T-helper 1 cell treated with Interleukin-12 subunit alpha and Interleukin-12 subunit beta and Interleukin-4 antibody, amounts not matched to agents 30 μg/mL and 1 μg/mL, for 36 hours (primary cell): ENCODE measurements at regions not wholly inside any gene's neighbourhood (a gene's known extent, or its start where the extent isn't known, plus 50 kb on each side); places are given as distances from the start of the nearest gene placed in this dataset.
"Not testable (repeated sequence)": the region's sequence is repeated elsewhere in the genome, so short reads cannot be mapped to it uniquely, and the experiment has no call there.

Experiments used
- H3K27ac Mint-ChIP-seq: one replicate; pipeline ENCODE4 v1.8.0; 2021; ENCODE audit warnings: mild to moderate bottlenecking, mixed read lengths
- H3K27me3 Mint-ChIP-seq: one replicate; pipeline ENCODE4 v1.8.0; 2021; ENCODE audit warnings: low read depth, mixed read lengths
- H3K36me3 Mint-ChIP-seq: one replicate; pipeline ENCODE4 v1.8.0; 2021; ENCODE audit warnings: low read depth, mixed read lengths
- H3K4me1 Mint-ChIP-seq: one replicate; pipeline ENCODE4 v1.8.0; 2021; ENCODE audit warnings: low read depth, mixed read lengths
- H3K4me3 Mint-ChIP-seq: one replicate; pipeline ENCODE4 v1.8.0; 2021; ENCODE audit warnings: mild to moderate bottlenecking, moderate library complexity, mixed read lengths
- H3K9me3 Mint-ChIP-seq: one replicate; pipeline ENCODE4 v1.8.0; 2021; ENCODE audit warnings: mixed read lengths

DNA sequence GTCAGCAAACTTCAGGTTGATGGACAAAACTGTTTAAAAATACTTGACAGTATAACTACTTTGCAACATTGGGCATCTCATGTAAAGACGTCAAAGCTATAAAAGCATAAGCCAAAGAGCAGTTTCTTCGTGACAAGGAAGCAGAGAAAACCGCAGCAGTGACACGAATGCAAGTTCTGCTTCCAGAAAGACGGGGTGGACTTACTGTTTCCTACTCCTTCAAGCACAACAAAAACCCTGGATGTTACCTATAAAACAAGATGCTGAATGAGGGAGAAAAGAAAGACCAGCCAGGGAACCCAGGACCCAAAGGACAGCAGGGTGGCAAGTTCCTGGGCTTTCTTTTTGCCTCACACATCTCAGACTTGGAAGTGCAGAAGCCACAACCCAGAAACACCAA lies 98.0 kb downstream of the DLL1 start:
- peaks cover 40% of the 10 kb centered on the region for H3K9me3 Mint-ChIP-seq
- no peak overlapping the region for H3K27ac Mint-ChIP-seq
- no peaks in the 10 kb centered on the region for H3K4me1 Mint-ChIP-seq
- peaks cover 3% of the 10 kb centered on the region for H3K36me3 Mint-ChIP-seq
- H3K4me3 Mint-ChIP-seq, result no peak overlapping the region
- peaks cover 9% of the 10 kb centered on the region for H3K27me3 Mint-ChIP-seq

DNA sequence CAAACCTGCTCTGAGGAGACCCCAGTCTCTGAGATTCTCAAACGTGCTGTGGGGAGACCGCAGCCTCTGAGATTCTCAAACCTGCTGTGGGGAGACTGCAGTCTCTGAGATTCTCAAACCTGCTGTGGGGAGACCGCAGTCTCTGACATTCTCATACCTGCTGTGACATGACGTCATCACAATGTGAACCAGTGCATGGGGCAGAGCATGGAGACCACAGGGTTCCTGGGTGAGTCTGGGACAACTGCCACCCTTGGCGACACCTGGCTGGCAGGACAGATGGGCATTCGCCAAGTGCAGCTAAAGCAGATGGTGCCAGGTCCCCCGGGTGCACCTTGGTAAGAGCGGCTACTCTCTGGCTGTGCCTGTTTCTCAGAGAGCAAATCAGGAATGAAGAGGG lies 98.8 kb downstream of the DLL1 start:
- H3K27ac Mint-ChIP-seq, H3K4me3 Mint-ChIP-seq: not testable (repeated sequence)

DNA sequence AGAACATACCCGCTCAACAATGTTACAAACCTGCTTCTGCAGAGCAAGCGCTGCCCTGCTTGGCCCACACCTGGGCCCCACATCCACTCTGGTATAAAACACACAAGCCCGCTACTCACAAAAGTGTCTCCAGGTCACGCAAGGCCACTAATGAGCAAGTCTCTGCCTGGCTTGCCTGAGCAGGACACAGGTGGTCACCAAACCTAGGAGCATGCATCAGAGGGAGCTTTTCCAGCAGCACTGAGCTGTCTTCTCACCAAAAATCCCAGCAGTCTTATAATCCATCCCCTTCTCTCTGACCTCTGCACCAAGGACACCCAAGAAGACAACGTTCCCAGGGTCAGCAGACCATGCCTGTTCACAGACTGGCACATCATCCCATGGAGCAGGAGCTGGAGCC lies 100.8 kb downstream of the DLL1 start:
- H3K4me1 Mint-ChIP-seq, result no peaks in the 10 kb centered on the region
- no peak overlapping the region for H3K27ac Mint-ChIP-seq
- H3K27me3 Mint-ChIP-seq, result peaks cover 4% of the 10 kb centered on the region
- H3K36me3 Mint-ChIP-seq, result no peaks in the 10 kb centered on the region
- no peak overlapping the region for H3K4me3 Mint-ChIP-seq
- peaks cover 14% of the 10 kb centered on the region for H3K9me3 Mint-ChIP-seq

More for the DNA sequence above, 98.8 kb downstream of the DLL1 start:
- not testable (repeated sequence) for H3K4me1 Mint-ChIP-seq, H3K36me3 Mint-ChIP-seq, H3K27me3 Mint-ChIP-seq
- H3K9me3 Mint-ChIP-seq, result peaks cover 34% of the 10 kb centered on the region

DNA sequence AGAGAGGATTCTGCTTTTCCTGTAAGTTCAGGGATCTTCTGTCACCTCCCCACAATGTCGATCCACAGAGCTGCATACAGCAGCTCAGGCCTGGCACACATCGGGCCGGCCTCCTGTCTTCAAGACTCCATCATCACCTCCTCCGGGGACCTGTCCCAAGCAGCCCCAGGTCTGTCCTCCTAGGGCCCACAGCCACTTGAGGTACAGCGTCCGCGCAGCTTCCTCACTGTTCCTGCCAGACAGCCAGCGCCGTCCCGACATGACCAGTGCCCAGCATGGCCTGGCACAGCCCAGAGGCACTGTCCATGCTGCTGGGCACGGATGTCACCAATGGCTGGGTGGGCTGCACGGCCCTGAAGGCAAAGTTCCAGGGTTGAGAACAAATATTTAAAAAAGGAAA lies 101.6 kb downstream of the DLL1 start:
- H3K4me1 Mint-ChIP-seq, result no peaks in the 10 kb centered on the region
- peaks cover 4% of the 10 kb centered on the region for H3K27me3 Mint-ChIP-seq
- H3K9me3 Mint-ChIP-seq, result peaks cover 8% of the 10 kb centered on the region
- H3K4me3 Mint-ChIP-seq, result no peak overlapping the region
- no peaks in the 10 kb centered on the region for H3K36me3 Mint-ChIP-seq
- H3K27ac Mint-ChIP-seq, result no peak overlapping the region

DNA sequence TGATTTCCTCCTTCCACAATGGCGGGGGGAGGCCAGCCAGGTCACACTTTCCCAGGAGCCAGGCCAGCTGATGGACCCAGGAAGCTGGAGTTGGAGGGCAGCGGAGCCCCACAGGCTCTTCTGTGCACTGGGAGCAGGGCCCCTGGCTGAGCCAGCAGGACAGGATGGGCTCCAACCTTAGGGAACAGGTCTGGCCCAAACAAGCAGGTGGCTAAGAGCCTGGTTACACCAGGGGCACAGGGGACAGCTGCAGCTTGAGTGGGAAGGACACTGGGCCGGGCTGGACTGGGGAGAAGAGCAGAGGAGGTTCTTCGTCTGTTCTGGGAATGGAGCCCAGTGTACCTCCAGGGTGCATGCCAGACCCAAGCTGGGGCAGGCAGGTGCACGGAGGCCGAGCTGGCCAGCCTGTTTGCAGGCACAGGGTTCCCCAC lies 102.3 kb downstream of the DLL1 start:
- H3K36me3 Mint-ChIP-seq, result peaks cover 1% of the 10 kb centered on the region
- H3K4me1 Mint-ChIP-seq, result no peaks in the 10 kb centered on the region
- peaks cover 4% of the 10 kb centered on the region for H3K9me3 Mint-ChIP-seq
- H3K27me3 Mint-ChIP-seq, result peaks cover under 1% of the 10 kb centered on the region
- no peak overlapping the region for H3K4me3 Mint-ChIP-seq
- H3K27ac Mint-ChIP-seq, result no peak overlapping the region

DNA sequence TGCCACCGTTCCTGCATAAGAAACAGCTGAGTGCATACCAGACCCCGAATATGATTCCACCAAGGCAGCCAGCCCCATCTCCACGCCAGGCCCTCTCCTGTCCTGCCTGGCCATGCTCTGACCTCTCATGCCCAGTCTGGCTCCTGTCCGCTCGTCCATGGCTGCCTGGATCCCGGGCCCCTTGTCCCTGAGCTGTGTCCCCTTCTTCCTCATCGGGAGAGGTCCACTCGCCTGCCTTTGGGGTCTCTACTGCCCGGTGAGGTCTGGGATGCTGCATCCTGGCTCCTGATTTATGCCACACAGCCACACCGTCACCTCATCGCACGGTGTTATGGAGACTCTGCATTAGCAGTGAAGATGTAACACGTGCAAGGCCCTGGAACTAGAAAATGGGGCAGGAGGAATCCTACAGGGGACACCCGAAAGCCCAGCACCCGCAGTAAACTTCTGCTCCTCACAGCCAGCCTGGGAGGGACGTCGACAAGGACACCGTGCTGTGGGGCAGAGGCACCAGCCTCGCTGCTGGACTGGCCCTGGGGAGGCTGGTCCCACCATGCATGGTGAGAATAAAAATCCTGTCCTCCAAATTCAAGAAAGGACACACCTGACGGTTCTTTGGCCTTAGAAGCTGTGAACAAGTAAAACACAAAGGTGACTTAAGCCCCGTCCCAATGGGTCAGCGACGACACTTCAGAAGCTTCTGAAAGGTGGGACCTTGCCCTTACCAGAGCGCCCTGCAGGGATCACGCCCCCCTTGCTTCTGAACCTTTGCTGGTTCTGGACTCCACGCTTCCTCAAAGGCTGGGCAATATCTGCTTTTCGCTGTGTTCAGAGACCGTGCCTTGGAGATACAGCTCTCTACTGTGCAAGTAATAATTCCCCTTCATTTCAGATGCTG lies 103.0 kb downstream of the DLL1 start:
- no peak overlapping the region for H3K27ac Mint-ChIP-seq
- H3K4me3 Mint-ChIP-seq, result no peak overlapping the region
- H3K27me3 Mint-ChIP-seq, result no peaks in the 10 kb centered on the region
- H3K9me3 Mint-ChIP-seq, result peaks cover 6% of the 10 kb centered on the region
- no peaks in the 10 kb centered on the region for H3K4me1 Mint-ChIP-seq
- H3K36me3 Mint-ChIP-seq, result peaks cover 2% of the 10 kb centered on the region

DNA sequence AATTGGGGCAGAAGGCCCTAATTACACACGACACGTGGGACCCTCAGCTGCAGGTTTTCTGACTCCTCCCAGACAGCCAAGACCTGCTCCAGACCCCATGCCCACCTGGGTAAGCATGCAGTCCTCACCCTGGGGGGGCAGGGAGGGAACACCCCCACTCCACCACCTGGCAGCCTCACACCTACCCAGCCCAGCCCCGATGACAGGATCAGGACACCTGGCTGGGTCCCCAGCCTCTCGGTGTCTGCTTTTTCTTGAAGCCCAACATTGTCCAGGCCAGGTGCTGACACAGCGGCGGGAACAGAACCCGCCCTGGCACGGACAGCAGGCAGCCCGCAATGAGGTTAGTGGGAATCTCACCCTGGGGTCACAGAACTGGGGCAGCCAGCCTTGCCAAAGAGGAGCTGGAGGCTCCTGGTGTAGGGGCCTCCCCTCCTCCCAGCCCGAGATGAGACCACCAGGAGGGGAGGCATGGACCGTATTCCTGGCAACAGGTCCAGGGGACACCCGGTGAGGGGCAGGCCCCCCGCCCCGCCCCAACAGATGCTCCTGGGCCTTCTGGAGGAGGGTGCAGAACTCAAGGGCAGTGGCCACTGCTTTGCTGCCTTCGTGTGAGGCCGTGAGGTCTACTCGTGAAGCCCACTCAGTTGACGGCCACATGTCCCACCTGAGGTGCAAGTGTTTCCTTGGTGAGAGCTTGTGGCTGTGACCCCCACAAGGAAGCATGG lies 103.8 kb downstream of the DLL1 start:
- Mint-ChIP-seq H3K9me3 (peaks cover 11% of the 10 kb centered on the region), H3K36me3 (peaks cover 2% of the 10 kb centered on the region), H3K27ac (no peak overlapping the region), H3K4me1 (peaks cover 1% of the 10 kb centered on the region), H3K4me3 (no peak overlapping the region), H3K27me3 (no peaks in the 10 kb centered on the region)

DNA sequence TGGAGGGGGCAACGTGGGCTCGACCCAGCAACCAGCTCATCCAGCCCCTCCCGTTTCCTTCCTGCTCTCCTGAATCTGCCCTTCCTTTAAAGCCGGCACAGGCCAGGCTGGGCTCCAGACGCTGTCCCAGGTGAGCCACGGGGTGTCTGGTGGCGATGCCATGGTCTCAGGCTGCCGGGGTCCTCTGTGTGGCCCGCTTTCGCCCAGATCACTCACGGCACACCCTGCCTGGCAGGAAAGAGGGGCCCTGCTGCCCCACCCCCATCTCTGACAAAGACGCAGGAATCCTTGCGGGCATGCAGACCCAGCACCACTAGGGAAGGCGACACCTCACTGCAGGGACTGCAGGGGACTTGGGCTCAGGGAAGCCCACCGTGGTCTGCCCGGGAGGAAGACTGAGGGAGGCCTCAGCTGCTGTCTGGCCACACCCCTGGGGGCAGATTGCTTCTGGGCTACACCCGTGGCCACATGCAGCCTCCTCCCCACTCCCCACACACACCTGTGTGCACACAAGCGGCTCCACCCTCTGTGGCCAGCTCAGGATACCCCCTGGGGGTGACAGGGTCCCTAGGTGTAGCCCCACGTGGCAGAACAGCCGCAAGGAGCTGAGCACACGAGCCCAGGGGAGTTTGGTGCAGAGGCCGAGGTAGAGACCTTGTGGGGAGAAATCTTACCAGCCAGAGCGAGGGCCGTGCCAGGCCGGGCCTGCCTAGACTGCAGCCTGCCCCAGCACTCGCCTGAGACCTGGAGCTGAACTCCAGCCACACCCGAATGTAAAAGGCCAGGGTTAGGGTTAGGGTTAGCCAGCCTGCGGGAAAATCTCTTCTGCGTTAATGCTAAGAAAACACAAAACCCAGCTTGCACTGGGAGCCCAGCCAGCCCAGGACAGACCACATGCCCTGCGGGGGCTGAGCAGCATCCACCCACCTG lies 104.6 kb downstream of the DLL1 start:
- H3K27me3 Mint-ChIP-seq, result no peaks in the 10 kb centered on the region
- peaks cover 2% of the 10 kb centered on the region for H3K36me3 Mint-ChIP-seq
- no peak overlapping the region for H3K27ac Mint-ChIP-seq
- no peak overlapping the region for H3K4me3 Mint-ChIP-seq
- H3K4me1 Mint-ChIP-seq, result peaks cover 1% of the 10 kb centered on the region
- peaks cover 14% of the 10 kb centered on the region for H3K9me3 Mint-ChIP-seq

DNA sequence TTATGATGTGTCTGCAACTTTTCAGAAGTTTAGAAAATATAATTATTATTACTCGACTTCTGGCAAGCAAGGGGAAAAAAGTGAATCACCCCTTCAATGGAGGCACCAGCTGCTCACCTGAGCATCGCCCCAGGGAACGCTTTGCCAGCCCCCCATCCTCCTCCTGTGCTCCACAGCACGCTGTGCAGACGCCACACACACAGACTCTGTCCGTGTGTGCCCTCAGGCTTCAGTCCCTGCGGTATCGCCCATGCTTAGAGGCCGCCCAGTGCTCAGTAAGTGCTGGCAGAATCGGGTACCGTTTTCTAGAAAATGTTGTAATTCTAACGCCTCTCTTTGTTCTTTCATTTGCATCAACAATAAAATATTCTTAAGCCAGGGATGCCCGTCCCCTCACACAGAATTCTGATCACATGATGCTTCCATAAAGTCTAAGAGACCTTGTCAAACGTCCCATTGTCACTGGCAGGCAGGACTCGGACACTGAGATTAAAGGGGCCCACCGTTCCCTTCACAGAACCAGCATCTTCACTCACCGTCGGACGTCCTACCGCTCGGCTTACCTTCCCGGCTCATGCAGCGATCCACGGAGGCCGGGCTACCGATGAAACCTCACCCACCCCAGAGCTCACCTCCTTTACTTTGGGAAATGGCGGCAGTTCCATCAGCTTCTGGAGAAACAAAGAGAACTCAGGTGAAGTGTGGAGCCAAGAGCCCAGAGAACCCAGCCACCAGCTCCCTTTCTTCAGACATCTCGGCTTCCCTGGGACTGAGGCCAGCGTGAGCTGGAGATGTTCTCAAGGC lies 105.5 kb downstream of the DLL1 start:
- Mint-ChIP-seq H3K36me3 (peaks cover 2% of the 10 kb centered on the region), H3K27ac (no peak overlapping the region), H3K4me3 (no peak overlapping the region), H3K4me1 (peaks cover 1% of the 10 kb centered on the region), H3K9me3 (peaks cover 14% of the 10 kb centered on the region), H3K27me3 (no peaks in the 10 kb centered on the region)

DNA sequence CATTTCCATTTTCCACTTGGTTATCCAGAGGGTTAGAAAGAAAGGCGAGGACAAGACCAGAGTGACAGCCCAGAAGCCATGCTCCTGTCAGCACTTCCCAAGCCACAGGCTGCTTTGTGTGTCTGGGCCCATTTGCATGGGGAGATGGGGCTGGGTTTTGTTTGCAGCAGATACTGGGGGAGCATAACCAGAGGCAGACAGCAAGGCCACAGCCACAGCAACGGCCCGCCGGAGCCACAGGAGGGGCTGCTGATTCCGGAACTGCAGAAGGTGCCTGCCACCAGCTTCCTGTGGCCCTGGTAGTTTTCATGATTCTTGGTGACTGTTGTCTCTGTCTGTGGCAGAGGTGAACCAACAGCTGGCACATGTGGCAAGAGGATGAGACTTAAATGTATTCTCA lies 106.6 kb downstream of the DLL1 start:
- no peak overlapping the region for H3K4me3 Mint-ChIP-seq
- H3K27ac Mint-ChIP-seq, result no peak overlapping the region
- H3K36me3 Mint-ChIP-seq, result peaks cover 2% of the 10 kb centered on the region
- peaks cover 1% of the 10 kb centered on the region for H3K4me1 Mint-ChIP-seq
- H3K9me3 Mint-ChIP-seq, result peaks cover 14% of the 10 kb centered on the region
- no peaks in the 10 kb centered on the region for H3K27me3 Mint-ChIP-seq

DNA sequence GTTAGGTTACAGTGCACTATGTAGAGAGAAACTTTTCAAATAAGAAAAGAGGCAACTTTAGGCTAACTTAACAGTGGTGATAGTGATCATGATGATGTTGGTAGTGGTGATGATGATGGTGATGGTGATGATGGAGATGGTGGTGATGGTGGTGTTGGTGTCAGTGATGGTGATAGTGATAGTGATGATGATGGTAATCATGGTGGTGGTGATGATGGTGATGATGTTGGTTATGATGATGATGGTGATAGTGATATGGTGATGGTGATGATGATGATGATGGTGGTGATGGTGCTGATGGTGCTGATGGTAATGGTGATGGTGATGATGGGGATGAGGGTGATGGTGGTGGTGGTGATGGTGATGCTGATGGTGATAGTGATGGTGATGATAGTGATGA lies 107.4 kb downstream of the DLL1 start:
- Mint-ChIP-seq H3K27ac (no peak overlapping the region), H3K36me3 (peaks cover 2% of the 10 kb centered on the region), H3K27me3 (no peaks in the 10 kb centered on the region), H3K9me3 (peaks cover 14% of the 10 kb centered on the region), H3K4me3 (no peak overlapping the region), H3K4me1 (peaks cover 1% of the 10 kb centered on the region)

DNA sequence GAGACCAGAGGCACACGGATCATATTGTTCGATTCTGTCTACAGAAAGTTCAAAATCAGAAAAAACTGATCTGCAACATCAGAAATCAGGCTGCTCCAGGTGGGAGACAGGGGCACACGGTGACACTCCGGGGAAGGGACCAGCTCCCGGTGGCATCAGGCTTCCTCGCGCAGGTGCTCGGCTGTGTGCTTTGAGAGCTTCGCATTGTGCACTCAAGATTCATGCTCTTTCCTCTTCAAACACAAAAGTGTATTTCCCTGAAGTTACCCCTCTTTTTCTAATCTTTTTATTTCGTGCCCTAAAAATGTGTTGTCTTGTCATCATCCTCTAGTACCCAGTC lies 108.1 kb downstream of the DLL1 start:
- no peak overlapping the region for H3K27ac Mint-ChIP-seq
- peaks cover 2% of the 10 kb centered on the region for H3K36me3 Mint-ChIP-seq
- peaks cover 1% of the 10 kb centered on the region for H3K4me1 Mint-ChIP-seq
- no peak overlapping the region for H3K4me3 Mint-ChIP-seq
- peaks cover 14% of the 10 kb centered on the region for H3K9me3 Mint-ChIP-seq
- no peaks in the 10 kb centered on the region for H3K27me3 Mint-ChIP-seq

DNA sequence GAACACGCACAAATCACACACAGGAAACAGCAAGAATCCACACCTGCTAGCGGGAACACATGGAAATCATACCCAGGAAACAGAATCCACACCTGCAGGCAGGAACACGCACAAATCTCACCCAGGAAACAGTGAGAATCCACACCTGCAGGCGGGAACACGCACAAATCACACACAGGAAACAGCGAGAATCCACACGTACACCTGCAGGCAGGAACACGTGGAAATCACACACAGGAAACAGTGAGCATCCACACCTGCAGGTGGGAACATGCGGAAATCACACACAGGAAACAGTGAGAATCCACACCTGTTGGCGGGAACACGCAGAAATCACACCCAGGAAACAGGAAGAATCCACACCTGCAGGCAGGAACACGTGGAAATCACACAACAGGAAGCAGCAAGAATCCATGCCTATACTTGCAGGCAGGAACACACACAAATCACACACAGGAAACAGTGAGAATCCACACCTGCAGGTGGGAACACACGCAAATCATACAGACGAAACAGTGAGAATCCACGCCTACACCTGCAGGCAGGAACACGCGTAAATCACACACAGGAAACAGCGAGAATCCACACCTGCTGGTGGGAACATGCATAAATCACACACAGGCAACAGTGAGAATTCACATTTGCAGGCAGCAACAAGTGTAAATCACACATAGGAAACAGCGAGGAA lies 108.6 kb downstream of the DLL1 start:
- Mint-ChIP-seq H3K27me3 (no peaks in the 10 kb centered on the region), H3K27ac (no peak overlapping the region), H3K36me3 (peaks cover 2% of the 10 kb centered on the region), H3K4me3 (no peak overlapping the region), H3K9me3 (peaks cover 14% of the 10 kb centered on the region), H3K4me1 (peaks cover 1% of the 10 kb centered on the region)
